ENCODE measurements at regions not wholly inside any gene's neighbourhood (a gene's known extent, or its start where the extent isn't known, plus 50 kb on each side); places are given as distances from the start of the nearest gene placed in this dataset.

DNA sequence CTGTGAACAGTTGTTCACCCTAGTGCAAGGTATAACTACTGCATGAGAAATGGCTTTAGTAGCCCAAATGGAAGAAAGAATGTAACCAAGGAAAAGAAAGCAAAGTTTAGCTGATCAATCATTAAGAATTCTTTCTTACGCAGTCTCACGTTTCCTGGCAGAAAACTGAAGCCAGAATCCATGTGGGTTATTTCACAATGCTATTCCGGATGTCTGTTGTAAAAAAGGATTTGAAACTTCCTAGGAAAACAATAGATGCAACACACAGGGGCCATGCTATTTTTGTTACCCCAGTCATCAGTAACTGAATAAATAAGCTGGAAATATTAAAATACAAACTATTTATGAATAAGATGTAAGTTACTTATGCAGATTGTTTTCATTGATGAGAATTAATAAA, 802.5 kb downstream of the CDH8 start:
- DNase-seq (ENCODE audit: extremely low read depth, insufficient read length) = no peak
- TF ChIP-seq, protein P1, sequence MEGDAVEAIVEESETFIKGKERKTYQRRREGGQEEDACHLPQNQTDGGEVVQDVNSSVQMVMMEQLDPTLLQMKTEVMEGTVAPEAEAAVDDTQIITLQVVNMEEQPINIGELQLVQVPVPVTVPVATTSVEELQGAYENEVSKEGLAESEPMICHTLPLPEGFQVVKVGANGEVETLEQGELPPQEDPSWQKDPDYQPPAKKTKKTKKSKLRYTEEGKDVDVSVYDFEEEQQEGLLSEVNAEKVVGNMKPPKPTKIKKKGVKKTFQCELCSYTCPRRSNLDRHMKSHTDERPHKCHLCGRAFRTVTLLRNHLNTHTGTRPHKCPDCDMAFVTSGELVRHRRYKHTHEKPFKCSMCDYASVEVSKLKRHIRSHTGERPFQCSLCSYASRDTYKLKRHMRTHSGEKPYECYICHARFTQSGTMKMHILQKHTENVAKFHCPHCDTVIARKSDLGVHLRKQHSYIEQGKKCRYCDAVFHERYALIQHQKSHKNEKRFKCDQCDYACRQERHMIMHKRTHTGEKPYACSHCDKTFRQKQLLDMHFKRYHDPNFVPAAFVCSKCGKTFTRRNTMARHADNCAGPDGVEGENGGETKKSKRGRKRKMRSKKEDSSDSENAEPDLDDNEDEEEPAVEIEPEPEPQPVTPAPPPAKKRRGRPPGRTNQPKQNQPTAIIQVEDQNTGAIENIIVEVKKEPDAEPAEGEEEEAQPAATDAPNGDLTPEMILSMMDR (IDR thresholded peaks at IDR 0.05; ENCODE audit: insufficient read depth, low read length, poor library complexity, severe bottlenecking) = no peak
- no peak overlapping the region for H3K4me3 ChIP-seq (replicated peaks; ENCODE audit: low read depth, low read length)

DNA sequence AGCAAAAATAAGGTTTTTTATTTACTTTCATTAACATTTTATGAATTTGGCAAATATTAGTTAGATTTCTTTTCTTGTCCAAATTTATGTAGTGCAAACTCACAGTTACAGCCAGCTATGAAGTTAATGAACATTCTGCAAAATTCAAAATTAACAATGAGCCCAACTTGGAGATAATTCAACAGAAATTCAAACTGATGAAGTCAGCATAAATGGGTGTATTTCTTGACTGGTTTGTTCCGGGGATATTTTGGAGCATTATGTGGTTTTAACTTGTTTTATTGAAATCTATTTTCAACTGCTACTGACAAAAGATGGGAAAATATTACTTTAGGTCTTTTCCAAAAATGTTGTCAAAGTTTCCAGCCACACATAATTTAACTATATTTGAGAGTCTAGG, 807.9 kb downstream of the CDH8 start:
- no peak for DNase-seq (ENCODE audit: extremely low read depth, insufficient read length)
- no peak overlapping the region for H3K4me3 ChIP-seq (replicated peaks; ENCODE audit: low read depth, low read length)
- no peaks in the 10 kb centered on the region for H3K36me3 ChIP-seq (ENCODE audit: control insufficient read depth, insufficient read depth, low read length)
- TF ChIP-seq, protein P1 (IDR thresholded peaks at IDR 0.05; ENCODE audit: insufficient read depth, low read length, poor library complexity, severe bottlenecking) = no peak
- H3K27me3 ChIP-seq (replicated peaks; ENCODE audit: control insufficient read depth, insufficient read depth, low read length) = no peaks in the 10 kb centered on the region

More for the DNA sequence above, 802.5 kb downstream of the CDH8 start:
- Histone ChIP-seq H3K27me3 (replicated peaks; ENCODE audit: control insufficient read depth, insufficient read depth, low read length) (no peaks in the 10 kb centered on the region), H3K36me3 (ENCODE audit: control insufficient read depth, insufficient read depth, low read length) (no peaks in the 10 kb centered on the region)

DNA sequence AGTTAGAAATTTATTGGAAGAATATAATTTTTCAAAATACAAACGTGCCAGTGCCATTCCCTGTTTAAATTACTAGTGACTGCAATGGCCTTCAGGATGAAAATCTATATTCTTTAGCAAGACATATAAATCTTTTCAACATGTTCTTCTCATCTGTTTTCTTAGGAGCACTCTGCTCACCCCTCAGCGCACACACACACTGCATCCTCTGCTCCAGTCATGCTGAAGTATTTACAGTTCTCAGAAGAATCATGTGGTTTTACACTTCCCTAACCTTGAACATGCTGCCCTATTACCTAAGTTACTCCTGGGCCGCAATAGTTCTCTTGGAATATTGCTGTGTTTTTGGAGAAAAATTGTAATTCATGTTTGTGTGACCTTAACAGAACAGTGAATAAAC, 820.6 kb downstream of the CDH8 start:
- TF ChIP-seq, protein P1 (IDR thresholded peaks at IDR 0.05; ENCODE audit: insufficient read depth, low read length, poor library complexity, severe bottlenecking) = no peak
- no peak for DNase-seq (ENCODE audit: extremely low read depth, insufficient read length)
- no peaks in the 10 kb centered on the region for H3K36me3 ChIP-seq (ENCODE audit: control insufficient read depth, insufficient read depth, low read length)
- no peak overlapping the region for H3K4me3 ChIP-seq (replicated peaks; ENCODE audit: low read depth, low read length)
- H3K27me3 ChIP-seq (replicated peaks; ENCODE audit: control insufficient read depth, insufficient read depth, low read length) = no peaks in the 10 kb centered on the region

DNA sequence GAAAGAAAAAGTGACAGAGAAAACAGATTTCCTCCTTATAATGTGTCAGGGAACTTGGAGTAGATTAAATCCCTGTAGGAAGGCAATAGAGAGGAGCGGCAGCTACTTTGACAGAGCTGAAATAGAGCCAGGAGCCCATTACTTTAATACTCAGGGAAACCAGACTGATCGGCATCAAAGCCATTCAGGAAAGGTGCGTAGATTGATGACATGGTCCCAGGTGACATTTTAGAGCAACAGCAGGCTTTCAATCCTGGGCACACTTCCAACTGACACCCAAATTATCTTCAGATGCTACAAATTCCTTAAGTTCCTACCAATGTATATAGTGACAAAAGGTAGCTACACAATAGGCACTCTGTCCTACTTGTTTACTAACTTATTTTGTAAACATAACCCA, 821.5 kb downstream of the CDH8 start:
- TF ChIP-seq, protein P1 (IDR thresholded peaks at IDR 0.05; ENCODE audit: insufficient read depth, low read length, poor library complexity, severe bottlenecking) = no peak
- no peaks in the 10 kb centered on the region for H3K27me3 ChIP-seq (replicated peaks; ENCODE audit: control insufficient read depth, insufficient read depth, low read length)
- no peak for DNase-seq (ENCODE audit: extremely low read depth, insufficient read length)
- H3K4me3 ChIP-seq (replicated peaks; ENCODE audit: low read depth, low read length) = no peak overlapping the region
- H3K36me3 ChIP-seq (ENCODE audit: control insufficient read depth, insufficient read depth, low read length) = no peaks in the 10 kb centered on the region

DNA sequence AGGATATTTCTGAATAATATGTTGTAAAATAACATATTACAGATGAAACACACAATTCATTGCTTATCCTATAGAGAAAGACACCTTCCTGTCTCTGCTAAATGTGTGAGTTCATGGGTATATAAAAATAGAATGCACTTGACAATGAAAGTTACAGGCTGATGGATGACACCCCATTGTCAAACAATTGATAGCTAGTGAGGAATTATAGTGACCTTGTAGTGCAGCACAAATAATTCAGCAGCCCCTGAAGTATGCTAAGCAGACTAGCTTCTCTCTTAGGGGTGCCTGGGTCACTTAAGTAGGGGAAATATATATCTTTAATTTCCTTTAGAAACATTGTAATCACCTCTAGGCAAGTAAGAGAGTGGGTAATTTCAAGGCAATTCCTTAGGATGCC, 826.2 kb downstream of the CDH8 start:
- no peak for DNase-seq (ENCODE audit: extremely low read depth, insufficient read length)
- TF ChIP-seq, protein P1 (IDR thresholded peaks at IDR 0.05; ENCODE audit: insufficient read depth, low read length, poor library complexity, severe bottlenecking) = no peak

DNA sequence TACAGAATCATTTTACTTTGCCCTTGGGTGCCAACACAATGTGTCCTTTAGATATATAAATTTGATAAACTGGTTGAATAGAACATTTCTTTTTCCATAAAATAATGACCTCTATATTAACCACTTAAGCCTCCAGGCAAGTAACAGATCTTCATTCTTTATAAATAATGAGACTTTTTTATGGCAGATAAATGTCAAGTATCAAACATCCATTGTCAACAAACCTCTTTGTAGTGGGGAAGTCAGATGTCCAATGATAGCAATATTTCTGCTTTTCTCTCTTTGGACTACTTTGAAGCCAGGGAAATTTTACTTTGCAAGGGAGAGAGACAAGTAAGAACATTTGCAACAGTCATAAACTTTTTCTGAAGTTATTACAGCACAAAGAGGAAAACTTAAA, 841.2 kb downstream of the CDH8 start:
- TF ChIP-seq, protein P1 (IDR thresholded peaks at IDR 0.05; ENCODE audit: insufficient read depth, low read length, poor library complexity, severe bottlenecking) = no peak
- no peaks in the 10 kb centered on the region for H3K36me3 ChIP-seq (ENCODE audit: control insufficient read depth, insufficient read depth, low read length)

More for the DNA sequence above, 826.2 kb downstream of the CDH8 start:
- H3K36me3 ChIP-seq (ENCODE audit: control insufficient read depth, insufficient read depth, low read length) = no peaks in the 10 kb centered on the region
- H3K4me3 ChIP-seq (replicated peaks; ENCODE audit: low read depth, low read length) = no peak overlapping the region
- H3K27me3 ChIP-seq (replicated peaks; ENCODE audit: control insufficient read depth, insufficient read depth, low read length) = no peaks in the 10 kb centered on the region

More for the DNA sequence above, 841.2 kb downstream of the CDH8 start:
- no peaks in the 10 kb centered on the region for H3K27me3 ChIP-seq (replicated peaks; ENCODE audit: control insufficient read depth, insufficient read depth, low read length)
- no peak for DNase-seq (ENCODE audit: extremely low read depth, insufficient read length)
- H3K4me3 ChIP-seq (replicated peaks; ENCODE audit: low read depth, low read length) = no peak overlapping the region

Measured in GM06990 (cell line).